ENCODE measurements at regions not wholly inside any gene's neighbourhood (a gene's known extent, or its start where the extent isn't known, plus 50 kb on each side); places are given as distances from the start of the nearest gene placed in this dataset.

- no peak for TF ChIP-seq HDAC2 (IDR thresholded peaks at IDR 0.05; ENCODE audit: borderline replicate concordance in 1 of 2, low read depth in 2 of 2, low read length in 2 of 2)
- no peak for TF ChIP-seq SIN3A (conservative IDR thresholded peaks at IDR 0.05 in 1 of 2, IDR thresholded peaks at IDR 0.05 in 1 of 2; ENCODE audit: low read depth in 1 of 2, low read length in 2 of 2)
- TF ChIP-seq CHD7 (IDR thresholded peaks at IDR 0.05; ENCODE audit: insufficient replicate concordance, low read length): no peak
- TF ChIP-seq ATF2 (IDR thresholded peaks at IDR 0.05; ENCODE audit: low read length): no peak
Measured at GRCh38 chr1:239635276-239635675, 248.9 kb downstream of the CHRM3 start (continued).

All from H1 (cell line).